A673 (cell line): ENCODE measurements at regions not wholly inside any gene's neighbourhood (a gene's known extent, or its start where the extent isn't known, plus 50 kb on each side); places are given as distances from the start of the nearest gene placed in this dataset.
A peak's percentile ranks its signal among the peaks of the same experiment; 100 is the strongest.

ENCODE experiments used
- BruUV-seq: library from RNA; stranded (reverse); fragments of 400-500 nt; replicated peaks from 2 replicates; lab custom pipeline; 2021; lab: Mats Ljungman, UMichigan
- CTCF ChIA-PET: fragments of 300-600 bp; sonication (Branson Sonifier 250); formaldehyde crosslinking; loops from one replicate; lab custom pipeline; 2022; ENCODE audit warnings: antibody characterized with exemption; lab: Charles Lee
- POLR2A ChIA-PET: fragments of 300-600 bp; sonication (Branson Sonifier 250); formaldehyde crosslinking; loops from one replicate; lab custom pipeline; 2022; ENCODE audit warnings: antibody characterized with exemption; ENCODE audit not compliant: low non-redundant PET; lab: Charles Lee
- DNase-seq: peaks from one replicate; pipeline ENCODE4 v3.0.0-alpha.2; 2015; ENCODE audit warnings: low spot score
- H3K27ac ChIP-seq: fragments of 200-600 bp; sonication (generic); 2 replicates; pipeline ENCODE4 v1.5.1; 2016; ENCODE audit warnings: mixed run types, low read depth, mild to moderate bottlenecking, mixed read lengths, antibody characterized with exemption, low read length; ENCODE audit not compliant: poor library complexity, severe bottlenecking
- H3K27me3 ChIP-seq: fragments of 200-600 bp; sonication (generic); replicated peaks from 2 replicates; pipeline ENCODE4 v1.6.1; 2017; ENCODE audit warnings: mixed run types, low read depth, mild to moderate bottlenecking, mixed read lengths, antibody characterized with exemption, low read length; ENCODE audit not compliant: insufficient read depth, poor library complexity
- H3K36me3 ChIP-seq: fragments of 200-600 bp; sonication (generic); 2 replicates; pipeline ENCODE4 v1.6.1; 2016; ENCODE audit warnings: mixed run types, mild to moderate bottlenecking, mixed read lengths, antibody characterized with exemption, low read length; ENCODE audit not compliant: insufficient read depth, poor library complexity, severe bottlenecking
- H3K4me1 ChIP-seq: fragments of 200-600 bp; sonication (generic); 2 replicates; pipeline ENCODE4 v1.6.1; 2017; ENCODE audit warnings: mixed run types, mild to moderate bottlenecking, mixed read lengths, antibody characterized with exemption, low read length; ENCODE audit not compliant: insufficient read depth, poor library complexity, severe bottlenecking
- H3K4me3 ChIP-seq: fragments of 200-600 bp; sonication (generic); 2 replicates; pipeline ENCODE4 v1.5.1; 2016; ENCODE audit warnings: low read depth, mixed run types, mild to moderate bottlenecking, mixed read lengths, low read length; ENCODE audit not compliant: poor library complexity, severe bottlenecking
- H3K9me3 ChIP-seq: fragments of 200-600 bp; sonication (generic); 2 replicates; pipeline ENCODE4 v1.6.1; 2016; ENCODE audit warnings: mixed run types, low read depth, mild to moderate bottlenecking, mixed read lengths, antibody characterized with exemption, low read length; ENCODE audit not compliant: poor library complexity, severe bottlenecking
- CTCF ChIP-seq: fragments of 300-800, 200-600 bp; sonication (generic); conservative IDR thresholded peaks from 2 replicates; pipeline ENCODE4 v1.5.1; 2017; ENCODE audit warnings: low read depth, mild to moderate bottlenecking, antibody characterized with exemption, low read length, moderate library complexity, mixed read lengths
- EZH2 ChIP-seq: fragments of 200-600 bp; sonication (generic); IDR thresholded peaks from 2 replicates; pipeline ENCODE4 v1.6.1; 2017; ENCODE audit warnings: borderline replicate concordance, low read depth, mild to moderate bottlenecking, mixed read lengths, antibody characterized with exemption, low read length; ENCODE audit not compliant: poor library complexity, severe bottlenecking
- intact Hi-C: fragments of 100-400 bp; cut with micrococcal nuclease; formaldehyde crosslinking; loops from one replicate; pipeline ENCODE4 v1.10.0; 2022; ENCODE audit not compliant: unreplicated experiment

GRCh38 chr2:12928197-12928774 lies 211.6 kb downstream of the TRIB2 start:
- peak; percentile 48 for DNase-seq
- H3K9me3 ChIP-seq, result no peaks in the 10 kb centered on the region
- ChIA-PET POLR2A (no interaction called here), CTCF (interaction anchor here (0.6 kb wide), 1 partner anchor 78 kb away, joined by 3 read pairs; no protein-coding TSS in a partner anchor)
- H3K27me3 ChIP-seq, result no peaks in the 10 kb centered on the region
- H3K36me3 ChIP-seq, result no peaks in the 10 kb centered on the region
- H3K4me1 ChIP-seq, result peaks cover 33% of the 10 kb centered on the region
- no peak overlapping the region for H3K27ac ChIP-seq
- no peak overlapping the region for H3K4me3 ChIP-seq
- no peak for TF ChIP-seq EZH2
- no peak for TF ChIP-seq CTCF
- no TSS peak for BruUV-seq
- intact Hi-C loops, result no loop called here

- Histone ChIP-seq H3K27me3 (no peaks in the 10 kb centered on the region), H3K9me3 (no peaks in the 10 kb centered on the region), H3K4me3 (no peak overlapping the region), H3K36me3 (no peaks in the 10 kb centered on the region), H3K4me1 (peaks cover 33% of the 10 kb centered on the region), H3K27ac (no peak overlapping the region)
- ChIA-PET CTCF (interaction anchor here (0.5 to 1.4 kb wide), 2 partner anchors 78 to 211 kb away, joined by 3 to 5 read pairs; no protein-coding TSS in a partner anchor), POLR2A (interaction anchor here (0.6 kb wide), 1 partner anchor 236 kb away, joined by 14 read pairs; no protein-coding TSS in a partner anchor)
- DNase-seq, result peak; percentile 36
- TF ChIP-seq EZH2 (no peak), CTCF (no peak)
- no TSS peak for BruUV-seq
- intact Hi-C loops, result no loop called here
Observed at GRCh38 chr2:12928775-12929401, 212.2 kb downstream of the TRIB2 start.

- H3K27me3 ChIP-seq, result no peaks in the 10 kb centered on the region
- intact Hi-C loops, result loop anchor here (2.0 to 5.0 kb wide), 5 partner anchors 77 to 1101 kb away; no protein-coding TSS in a partner anchor
- ChIA-PET POLR2A (interaction anchor here (0.6 kb wide), 1 partner anchor 237 kb away, joined by 14 read pairs; no protein-coding TSS in a partner anchor), CTCF (interaction anchor here (0.6 to 1.4 kb wide), 2 partner anchors 212 to 1116 kb away, joined by 3 to 5 read pairs; no protein-coding TSS in a partner anchor)
- BruUV-seq, result no TSS peak
- peaks cover 33% of the 10 kb centered on the region for H3K4me1 ChIP-seq
- no peaks in the 10 kb centered on the region for H3K36me3 ChIP-seq
- H3K4me3 ChIP-seq, result no peak overlapping the region
- no peaks in the 10 kb centered on the region for H3K9me3 ChIP-seq
- TF ChIP-seq EZH2, result no peak
- TF ChIP-seq CTCF, result no peak
- DNase-seq, result no peak
- no peak overlapping the region for H3K27ac ChIP-seq
Observed at GRCh38 chr2:12929758-12930157, 213.0 kb downstream of the TRIB2 start.
